Naive B cell (primary cell): ENCODE measurements at regions not wholly inside any gene's neighbourhood (a gene's known extent, or its start where the extent isn't known, plus 50 kb on each side); places are given as distances from the start of the nearest gene placed in this dataset.
A peak's percentile ranks its signal among the peaks of the same experiment; 100 is the strongest.

ENCODE experiments used
- ATAC-seq, 2 donors: fragments of 150-1000 bp; cut with Tn5 transposase; 2 replicates each; pipeline ENCODE4 v1.10.0; 2021; ENCODE audit warnings: low read depth in 2 of 2, mild to moderate bottlenecking in 2 of 2, moderate library complexity in 2 of 2
- DNase-seq: peaks from one replicate; pipeline ENCODE4 v3.0.0; 2022
- H3K27ac Mint-ChIP-seq, 6 donors: one replicate each; pipeline ENCODE4 v1.8.0; 2020 to 2022; ENCODE audit warnings: mild to moderate bottlenecking in 6 of 6, mixed read lengths in 6 of 6, moderate library complexity in 5 of 6, inconsistent platforms in 2 of 6
- H3K27me3 Mint-ChIP-seq, 3 donors: one replicate each; pipeline ENCODE4 v1.8.0; 2021 to 2022; ENCODE audit warnings: mixed read lengths in 3 of 3, mild to moderate bottlenecking in 1 of 3
- H3K36me3 Mint-ChIP-seq, 2 donors: one replicate each; pipeline ENCODE4 v1.8.0; 2020 to 2022; ENCODE audit warnings: mixed read lengths in 2 of 2, inconsistent platforms in 1 of 2, mild to moderate bottlenecking in 1 of 2
- H3K4me1 Mint-ChIP-seq, 3 donors: one replicate each; pipeline ENCODE4 v1.8.0; 2020 to 2022; ENCODE audit warnings: mixed read lengths in 3 of 3, inconsistent platforms in 1 of 3, mild to moderate bottlenecking in 1 of 3, moderate library complexity in 1 of 3
- H3K4me3 Mint-ChIP-seq, 8 donors: one replicate each; pipeline ENCODE4 v1.8.0; 2020 to 2022; ENCODE audit warnings: mild to moderate bottlenecking in 8 of 8, mixed read lengths in 8 of 8, moderate library complexity in 8 of 8, inconsistent platforms in 2 of 8
- H3K9me3 Mint-ChIP-seq, 7 donors: one replicate each; pipeline ENCODE4 v1.8.0; 2020 to 2022; ENCODE audit warnings: mixed read lengths in 7 of 7, mild to moderate bottlenecking in 5 of 7, inconsistent platforms in 2 of 7, moderate library complexity in 1 of 7

DNA sequence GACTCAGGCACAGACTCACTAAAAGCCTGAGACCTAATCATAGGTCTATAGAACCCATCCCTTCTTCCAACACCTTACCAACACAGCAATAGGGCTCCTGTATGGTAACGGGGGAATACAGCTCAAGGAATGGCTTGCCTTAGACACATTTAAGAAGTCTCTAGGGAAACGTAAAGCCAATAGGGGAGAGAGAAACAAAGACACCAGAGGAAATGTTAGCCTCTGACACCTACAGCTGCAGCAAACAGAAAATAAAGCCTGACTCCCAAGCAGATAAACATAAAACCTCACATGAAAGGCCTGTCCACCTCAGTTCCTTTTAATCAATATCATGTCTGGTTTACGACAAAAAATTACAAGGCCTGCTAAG, 51.1 kb upstream of the NCOA1 start:
- ATAC-seq (no peak), DNase-seq (no peak)
- H3K9me3 Mint-ChIP-seq = peaks cover 0 to 2% (median 0%) of the 10 kb centered on the region in 7 donors
- H3K4me3 Mint-ChIP-seq = no peak overlapping the region
- no peaks in the 10 kb centered on the region for H3K27me3 Mint-ChIP-seq
- H3K36me3 Mint-ChIP-seq = no peaks in the 10 kb centered on the region
- H3K27ac Mint-ChIP-seq = no peak overlapping the region
- no peaks in the 10 kb centered on the region for H3K4me1 Mint-ChIP-seq

DNA sequence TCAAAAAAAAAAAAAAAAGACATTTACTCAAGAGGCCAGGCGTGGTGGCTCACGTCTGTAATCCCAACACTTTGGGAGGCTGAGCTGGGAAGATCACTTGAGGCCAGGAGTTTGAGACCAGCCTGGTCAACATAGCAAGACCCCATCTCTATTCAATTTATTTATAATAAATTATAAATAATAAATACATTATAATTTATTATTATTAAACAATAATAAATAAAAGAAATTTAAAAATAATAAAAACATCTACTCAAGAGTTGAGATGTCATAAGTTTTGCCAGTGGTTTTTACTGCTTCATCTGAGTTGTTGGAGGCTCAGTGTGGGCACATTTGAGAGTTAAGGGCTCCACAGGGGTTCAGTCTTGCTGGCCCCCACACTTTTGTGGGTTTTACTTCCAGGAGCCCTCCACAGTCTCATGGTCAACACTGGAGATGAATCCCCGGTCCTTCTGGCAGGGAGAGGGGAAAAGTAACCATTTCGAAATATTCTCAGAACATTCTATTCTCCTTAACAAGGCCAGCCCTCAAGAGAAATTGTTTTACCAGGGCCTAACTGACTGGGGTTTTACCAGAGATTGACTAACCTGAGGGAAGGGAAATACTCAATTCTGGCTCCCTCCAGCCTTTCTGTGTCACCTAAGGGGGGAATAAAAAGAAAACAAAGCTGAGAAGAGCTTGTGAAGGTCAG, 51.6 kb upstream of the NCOA1 start:
- Mint-ChIP-seq H3K4me3 (no peak overlapping the region), H3K27ac (no peak overlapping the region), H3K27me3 (no peaks in the 10 kb centered on the region)

DNA sequence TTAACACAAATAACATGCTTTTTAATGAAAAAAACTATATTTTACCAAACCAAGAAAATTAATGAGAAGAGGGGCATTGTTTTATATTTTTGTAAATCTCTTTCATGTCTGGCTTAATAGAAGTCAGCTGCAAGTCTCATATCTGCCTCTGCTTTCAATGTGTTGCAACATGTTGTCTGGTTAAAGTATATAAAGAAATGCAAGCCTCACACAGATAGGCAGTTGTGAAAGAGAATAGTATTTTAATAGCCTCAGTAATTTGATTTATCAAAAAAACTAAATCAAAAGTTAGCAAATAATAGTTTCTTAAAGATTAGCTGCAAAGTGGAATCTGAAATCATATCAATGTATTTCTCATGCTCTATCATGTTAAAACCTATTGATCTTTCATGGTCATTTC, 52.9 kb upstream of the NCOA1 start:
- H3K27me3 Mint-ChIP-seq = no peaks in the 10 kb centered on the region
- H3K4me1 Mint-ChIP-seq = no peaks in the 10 kb centered on the region
- ATAC-seq = no peak
- no peak for DNase-seq
- H3K27ac Mint-ChIP-seq = no peak overlapping the region
- no peaks in the 10 kb centered on the region for H3K36me3 Mint-ChIP-seq
- H3K9me3 Mint-ChIP-seq = no peaks in the 10 kb centered on the region
- no peak overlapping the region for H3K4me3 Mint-ChIP-seq

More for the DNA sequence above, 51.6 kb upstream of the NCOA1 start:
- Mint-ChIP-seq H3K36me3 (no peaks in the 10 kb centered on the region), H3K9me3 (peaks cover 0 to under 1% (median 0%) of the 10 kb centered on the region in 7 donors), H3K4me1 (no peaks in the 10 kb centered on the region)
- ATAC-seq (no peak), DNase-seq (no peak)

DNA sequence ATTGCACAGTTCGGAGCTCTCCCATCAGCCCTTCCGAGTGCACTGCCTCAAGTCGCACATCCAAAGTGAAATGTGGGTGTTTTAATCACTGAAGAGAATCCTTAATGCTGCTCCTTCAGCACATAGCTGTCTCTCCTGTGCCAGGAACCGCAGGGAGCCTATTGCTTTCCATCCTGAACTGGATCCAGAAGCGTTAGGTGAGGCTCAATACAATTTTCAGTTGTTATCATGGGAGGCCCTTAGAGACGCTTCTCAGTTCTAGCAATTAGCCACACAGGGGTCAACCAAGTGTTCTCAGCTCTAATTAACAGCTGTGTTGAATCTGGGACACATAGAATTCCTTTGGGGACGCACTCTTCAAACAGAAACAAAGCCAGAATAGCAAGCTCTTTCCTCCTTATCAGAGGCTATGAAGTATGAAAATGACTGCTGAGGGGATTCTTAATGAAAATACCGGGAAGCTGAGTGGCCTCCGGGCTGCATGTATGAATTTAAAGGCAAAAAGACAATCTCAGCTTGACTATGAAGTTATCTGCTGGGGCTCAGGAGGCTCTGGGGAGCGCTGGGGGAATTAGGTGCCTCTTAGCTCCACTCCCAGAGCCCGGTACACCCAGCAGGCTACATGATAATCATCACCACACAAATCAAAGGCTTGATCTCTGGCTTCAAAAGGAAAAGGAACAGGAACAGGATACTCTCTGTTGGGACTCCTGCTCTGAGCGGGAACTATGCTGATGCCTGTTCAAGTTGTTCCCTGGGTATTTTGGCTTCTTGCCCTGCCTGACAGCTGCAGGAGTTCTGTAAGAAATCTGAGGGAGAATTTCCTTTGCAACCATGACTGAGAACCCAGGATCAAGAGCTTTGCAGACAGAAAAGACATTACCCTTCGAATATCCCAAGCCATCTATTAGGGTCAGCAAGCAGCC, 55.4 kb upstream of the NCOA1 start:
- Mint-ChIP-seq H3K4me1 (peaks cover 0 to 2% (median 0%) of the 10 kb centered on the region in 3 donors), H3K27me3 (no peaks in the 10 kb centered on the region), H3K27ac (peak overlapping the region in 3 of 6 donors; percentile 17 to 51 (median 21)), H3K9me3 (no peaks in the 10 kb centered on the region), H3K4me3 (no peak overlapping the region), H3K36me3 (no peaks in the 10 kb centered on the region)
- DNase-seq = no peak
- no peak for ATAC-seq

DNA sequence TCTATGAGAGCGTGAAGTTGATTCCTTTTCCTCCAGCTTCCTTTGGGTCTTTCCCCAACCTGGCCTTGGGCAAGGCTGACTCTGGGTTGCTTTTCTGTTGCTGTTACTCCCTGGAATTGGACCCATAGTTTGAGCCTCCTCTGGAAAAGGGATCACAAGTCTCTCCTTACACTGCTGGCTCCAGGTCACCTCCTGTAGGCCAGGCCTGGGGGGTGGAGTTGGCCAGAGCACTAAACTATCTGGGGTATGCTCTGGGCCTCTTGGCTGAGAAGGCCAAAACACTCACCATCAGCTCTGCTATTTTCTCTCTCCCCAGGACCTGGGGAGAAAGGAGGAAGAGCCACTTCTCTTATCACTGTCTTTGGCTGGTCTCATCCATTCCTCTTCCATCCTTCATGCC, 56.5 kb upstream of the NCOA1 start:
- DNase-seq = no peak
- H3K4me1 Mint-ChIP-seq = peaks cover 0 to 2% (median 0%) of the 10 kb centered on the region in 3 donors
- ATAC-seq = no peak
- H3K9me3 Mint-ChIP-seq = no peaks in the 10 kb centered on the region
- no peaks in the 10 kb centered on the region for H3K36me3 Mint-ChIP-seq
- no peak overlapping the region for H3K4me3 Mint-ChIP-seq
- no peaks in the 10 kb centered on the region for H3K27me3 Mint-ChIP-seq
- peak overlapping the region in 1 of 6 donors; percentile 32 for H3K27ac Mint-ChIP-seq

DNA sequence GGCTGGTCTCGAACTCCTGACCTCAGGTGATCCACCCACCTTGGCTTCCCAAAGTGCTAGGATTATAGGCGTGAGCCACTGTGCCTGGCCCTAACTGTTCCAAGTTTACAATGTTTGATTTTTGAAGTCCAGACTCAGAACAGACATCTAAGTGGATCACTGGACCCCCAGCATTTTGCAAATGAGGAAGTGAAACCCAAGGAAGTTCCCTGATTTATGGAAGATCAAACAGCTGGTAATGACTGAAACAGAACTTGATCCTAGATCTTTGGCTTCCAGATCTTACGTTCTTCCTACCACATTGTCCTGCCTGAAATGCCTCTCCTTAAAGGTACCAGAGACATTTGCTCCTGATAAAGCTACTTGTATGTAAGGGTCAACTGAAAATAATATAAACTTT, 58.3 kb upstream of the NCOA1 start:
- Mint-ChIP-seq H3K27ac (no peak overlapping the region), H3K4me1 (peaks cover 0 to 2% (median 0%) of the 10 kb centered on the region in 3 donors), H3K36me3 (no peaks in the 10 kb centered on the region), H3K4me3 (no peak overlapping the region), H3K27me3 (no peaks in the 10 kb centered on the region), H3K9me3 (no peaks in the 10 kb centered on the region)
- DNase-seq (no peak), ATAC-seq (no peak)

DNA sequence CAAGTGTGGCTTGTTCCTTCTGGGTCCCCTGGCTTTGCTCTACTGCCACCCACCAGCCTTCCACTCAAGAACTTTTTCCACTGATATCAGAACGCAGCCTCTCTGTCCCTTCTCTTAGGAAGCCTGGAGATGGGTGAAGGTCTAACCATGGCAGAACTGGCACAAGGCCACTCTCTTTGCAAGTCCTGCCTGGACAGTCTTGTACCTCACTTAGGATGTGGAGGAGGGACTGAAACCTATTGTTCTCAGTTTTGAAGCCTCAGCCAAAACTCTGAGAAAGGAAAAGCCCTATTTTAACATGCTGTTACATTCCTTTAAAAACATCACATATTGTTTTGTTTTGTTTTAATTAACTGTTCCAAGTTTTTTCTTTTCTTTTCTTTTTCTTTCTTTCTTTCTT, 58.9 kb upstream of the NCOA1 start:
- Mint-ChIP-seq H3K27me3 (no peaks in the 10 kb centered on the region), H3K9me3 (no peaks in the 10 kb centered on the region), H3K4me3 (no peak overlapping the region), H3K4me1 (peaks cover 0 to 2% (median 0%) of the 10 kb centered on the region in 3 donors), H3K27ac (peak overlapping the region in 1 of 6 donors; percentile 5), H3K36me3 (no peaks in the 10 kb centered on the region)
- ATAC-seq = no peak
- no peak for DNase-seq

DNA sequence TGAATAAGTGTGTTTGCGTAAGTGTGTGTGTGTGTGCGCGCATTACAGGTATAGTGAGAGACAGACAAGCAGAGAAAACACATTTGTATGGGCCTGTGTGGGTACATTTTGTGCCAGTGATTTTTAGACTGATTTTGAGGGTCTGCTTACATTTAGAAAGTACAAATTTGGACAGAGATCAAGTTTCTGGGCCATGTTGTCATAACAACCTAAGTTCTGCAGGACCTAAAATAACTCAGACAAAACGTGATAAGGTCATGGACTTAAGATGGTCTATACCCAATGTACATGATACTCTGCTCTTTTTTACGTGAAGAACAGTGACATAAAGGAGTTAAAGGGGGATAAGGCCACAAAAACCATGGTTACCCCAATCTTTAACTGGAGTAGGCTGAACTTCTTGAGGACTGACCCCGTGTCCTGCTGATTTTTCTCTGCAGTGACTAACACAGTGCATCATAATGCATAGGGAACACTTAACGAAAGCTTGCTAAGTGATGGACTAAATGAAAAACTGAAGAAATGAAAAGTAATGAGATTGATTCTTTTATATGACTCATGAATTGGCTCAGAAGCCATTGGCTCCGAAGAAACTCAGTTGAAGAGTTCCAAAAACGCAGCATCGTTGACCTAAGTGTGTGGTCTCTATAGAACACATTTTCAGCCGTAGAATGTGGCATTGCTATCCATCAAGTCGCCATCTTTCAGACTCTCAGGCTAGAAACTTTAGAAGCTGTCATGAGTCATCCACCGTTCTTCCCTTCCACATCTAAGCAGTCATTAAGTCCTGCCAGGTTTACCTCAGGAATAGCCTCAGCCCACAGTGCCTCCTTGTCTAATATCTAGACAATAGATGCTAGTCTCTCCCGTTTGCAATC, 61.6 kb upstream of the NCOA1 start:
- ATAC-seq = no peak
- Mint-ChIP-seq H3K4me1 (peaks cover 0 to 2% (median 0%) of the 10 kb centered on the region in 3 donors), H3K27me3 (no peaks in the 10 kb centered on the region), H3K36me3 (no peaks in the 10 kb centered on the region), H3K4me3 (no peak overlapping the region), H3K27ac (no peak overlapping the region), H3K9me3 (no peaks in the 10 kb centered on the region)
- no peak for DNase-seq

DNA sequence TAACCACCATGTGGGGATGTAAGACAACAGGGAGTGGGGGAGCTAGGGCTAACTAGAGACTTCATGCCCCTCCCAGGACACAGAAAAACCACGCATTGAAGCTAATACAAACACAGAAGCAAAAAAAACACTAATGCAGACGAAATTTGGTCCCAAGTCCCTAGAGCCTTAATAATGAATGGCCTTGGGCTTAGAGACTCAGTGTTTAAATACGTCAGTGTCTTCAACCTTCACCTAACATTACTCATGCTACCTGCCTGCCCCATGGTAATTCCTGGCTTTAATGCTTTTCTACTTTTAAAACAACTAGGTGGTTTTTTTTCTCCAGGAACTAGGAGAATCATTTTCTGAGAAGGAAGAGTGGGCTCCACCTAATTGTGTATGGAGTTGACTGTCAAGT, 64.1 kb upstream of the ITSN2 start:
- H3K36me3 Mint-ChIP-seq = no peaks in the 10 kb centered on the region

DNA sequence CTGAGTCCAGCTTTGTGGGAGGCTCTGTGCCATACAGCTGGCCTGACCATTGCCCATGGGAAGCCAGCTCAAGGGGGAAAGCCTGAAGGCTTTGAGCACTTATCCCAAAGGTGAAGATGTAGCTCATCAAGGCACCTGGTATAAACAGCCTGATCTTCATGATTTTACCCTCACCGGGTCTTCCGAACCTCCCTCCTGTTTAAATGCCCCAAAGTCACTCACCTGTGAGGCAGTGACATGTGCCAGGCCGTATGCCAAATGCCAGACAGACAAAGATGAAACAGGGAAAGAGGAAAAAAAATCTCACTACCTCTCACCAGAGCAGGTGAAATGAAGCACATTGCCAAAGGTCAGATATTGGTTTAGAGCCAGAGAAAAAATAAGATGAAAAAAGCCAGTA, 62.8 kb upstream of the ITSN2 start:
- Mint-ChIP-seq H3K27ac (no peak overlapping the region), H3K4me1 (no peaks in the 10 kb centered on the region), H3K4me3 (no peak overlapping the region), H3K9me3 (peaks cover 0 to 11% (median 4%) of the 10 kb centered on the region in 7 donors), H3K36me3 (no peaks in the 10 kb centered on the region), H3K27me3 (peaks cover 0 to 3% (median 0%) of the 10 kb centered on the region in 3 donors)
- DNase-seq = no peak
- no peak for ATAC-seq

More for the DNA sequence above, 64.1 kb upstream of the ITSN2 start:
- H3K9me3 Mint-ChIP-seq = peaks cover 0 to 11% (median 4%) of the 10 kb centered on the region in 7 donors
- no peak overlapping the region for H3K4me3 Mint-ChIP-seq
- no peak for DNase-seq
- H3K27ac Mint-ChIP-seq = no peak overlapping the region
- H3K27me3 Mint-ChIP-seq = peaks cover 0 to 3% (median 0%) of the 10 kb centered on the region in 3 donors
- H3K4me1 Mint-ChIP-seq = no peaks in the 10 kb centered on the region
- ATAC-seq = no peak

DNA sequence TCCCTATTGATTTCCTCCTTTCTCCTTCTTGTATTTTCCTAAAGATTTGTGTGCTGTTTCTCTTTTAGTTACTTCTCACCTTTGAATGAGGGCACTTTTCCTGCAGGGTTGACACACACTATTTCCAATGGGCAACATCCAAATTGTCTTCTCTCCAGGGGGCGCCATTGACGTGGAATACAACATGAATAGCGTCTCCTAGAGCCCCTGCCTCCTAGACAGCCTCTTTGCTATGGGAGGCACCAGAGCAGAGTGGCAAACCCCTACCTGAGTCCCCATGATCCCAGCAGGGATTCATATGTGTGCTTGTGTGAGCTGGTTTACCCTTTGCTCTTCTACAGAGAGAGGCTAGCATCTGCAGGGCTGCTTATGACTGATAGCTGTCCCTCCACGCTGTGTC, 61.3 kb upstream of the ITSN2 start:
- Mint-ChIP-seq H3K4me3 (no peak overlapping the region), H3K4me1 (no peaks in the 10 kb centered on the region), H3K9me3 (peaks cover 0 to 11% (median 4%) of the 10 kb centered on the region in 7 donors), H3K27me3 (peaks cover 0 to 3% (median 0%) of the 10 kb centered on the region in 3 donors), H3K36me3 (no peaks in the 10 kb centered on the region), H3K27ac (no peak overlapping the region)
- ATAC-seq (peak in 1 of 2 donors; percentile 52), DNase-seq (peak; percentile 5)

DNA sequence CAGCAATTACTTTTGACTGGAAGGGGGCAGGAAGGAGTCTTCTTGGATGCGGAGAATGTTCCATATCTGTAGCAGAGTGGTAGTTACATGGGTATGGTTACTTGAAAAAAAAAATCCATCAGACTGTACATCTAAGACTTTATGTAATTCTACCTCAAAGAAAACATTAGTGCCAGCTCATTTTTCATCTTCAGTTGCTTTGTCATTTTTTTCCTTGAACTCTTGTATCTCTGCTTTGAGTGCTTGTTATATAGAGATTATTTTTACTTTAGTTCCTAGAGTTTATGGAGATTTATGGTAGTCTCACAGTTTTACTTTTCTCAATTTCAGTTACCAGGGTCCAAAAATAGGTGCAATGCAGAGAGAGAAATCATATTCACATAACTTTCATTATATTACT, 60.0 kb upstream of the ITSN2 start:
- Mint-ChIP-seq H3K4me1 (no peaks in the 10 kb centered on the region), H3K36me3 (no peaks in the 10 kb centered on the region), H3K4me3 (no peak overlapping the region), H3K27me3 (peaks cover 0 to 3% (median 0%) of the 10 kb centered on the region in 3 donors), H3K27ac (no peak overlapping the region), H3K9me3 (peaks cover 0 to 11% (median 4%) of the 10 kb centered on the region in 7 donors)
- ATAC-seq (no peak), DNase-seq (no peak)

DNA sequence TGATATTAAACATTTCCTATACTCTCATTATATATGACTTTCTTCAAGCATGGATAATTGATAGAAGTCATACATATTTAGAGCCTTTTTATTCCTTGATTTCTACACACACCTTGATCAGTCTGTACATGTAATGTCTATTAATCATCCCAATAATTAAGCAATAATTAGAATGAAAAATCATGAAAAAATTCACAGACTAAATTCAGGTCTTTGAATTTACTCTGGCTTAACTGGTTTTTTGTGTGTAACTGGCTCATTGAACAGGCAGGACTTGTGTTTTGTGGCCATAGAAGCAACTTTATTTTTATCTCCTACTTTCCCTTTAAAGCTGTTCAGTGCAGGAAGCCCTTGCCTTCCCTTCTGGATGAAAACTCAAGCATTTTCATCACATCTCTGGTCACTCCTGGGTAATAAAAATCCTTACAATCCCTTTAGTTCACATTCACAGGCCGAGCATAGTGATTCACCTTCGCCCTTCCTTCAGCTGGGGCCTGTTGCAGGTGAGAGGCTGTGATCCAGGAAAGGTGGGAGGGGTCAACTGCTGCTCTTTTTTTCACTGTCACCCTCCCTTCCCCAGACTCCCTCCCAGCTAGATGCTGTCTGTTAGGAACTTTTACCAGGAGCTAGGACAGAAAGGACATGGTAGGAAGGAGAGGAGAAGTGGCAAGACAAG, 58.0 kb upstream of the ITSN2 start:
- Mint-ChIP-seq H3K36me3 (no peaks in the 10 kb centered on the region), H3K9me3 (peaks cover 0 to 11% (median 4%) of the 10 kb centered on the region in 7 donors), H3K4me3 (no peak overlapping the region), H3K27me3 (peaks cover 0 to 3% (median 0%) of the 10 kb centered on the region in 3 donors), H3K27ac (no peak overlapping the region), H3K4me1 (no peaks in the 10 kb centered on the region)
- DNase-seq (no peak), ATAC-seq (no peak)
